Endothelial cell of umbilical vein (primary cell): ENCODE measurements at regions not wholly inside any gene's neighbourhood (a gene's known extent, or its start where the extent isn't known, plus 50 kb on each side); places are given as distances from the start of the nearest gene placed in this dataset.

ENCODE experiments used
- BruUV-seq: library from RNA; stranded (reverse); fragments of 400-500 nt; replicated peaks from 2 replicates; lab custom pipeline; 2021; lab: Mats Ljungman, UMichigan
- CTCF ChIA-PET: fragments of 300-600, 350-600 bp; sonication (Branson Sonifier 250); formaldehyde crosslinking; loops from one replicate; lab custom pipeline; 2021; ENCODE audit warnings: antibody characterized with exemption, inconsistent platforms; lab: Charles Lee
- POLR2A ChIA-PET: fragments of 300-600, 350-600 bp; sonication (Branson Sonifier 250); formaldehyde crosslinking; loops from one replicate; lab custom pipeline; 2021; ENCODE audit warnings: antibody characterized with exemption, inconsistent platforms; lab: Charles Lee
- DNase-seq: peaks from one replicate; pipeline ENCODE4 v3.0.0-alpha.2; 2011; ENCODE audit warnings: low read depth, low spot score
- FAIRE-seq: peaks from 2 replicates; lab custom pipeline; 2011; peaks lifted over from hg19 to GRCh38; lab: Jason Lieb, UNC
- H2AFZ ChIP-seq: 2 replicates; pipeline ENCODE4 v1.6.0; 2012; ENCODE audit warnings: low read depth, low read length, control low read depth, inconsistent platforms
- H3K27ac ChIP-seq: 2 replicates; pipeline ENCODE4 v1.5.1; 2011; ENCODE audit warnings: low read depth, mild to moderate bottlenecking, control low read depth, low read length, moderate library complexity; ENCODE audit not compliant: insufficient read depth
- H3K27me3 ChIP-seq, 2 experiments: 2 replicates each; pipeline versions ENCODE4 v1.6.0 to v1.6.1; 2011; ENCODE audit warnings: low read length in 2 of 2, mixed read lengths in 1 of 2; ENCODE audit not compliant: control insufficient read depth in 2 of 2, insufficient read depth in 2 of 2
- H3K36me3 ChIP-seq, 2 experiments: 2 replicates in 1 of 2; 3 replicates in 1 of 2; pipeline ENCODE4 v1.5.1; 2011; ENCODE audit warnings: low read length in 2 of 2, mild to moderate bottlenecking in 1 of 2, moderate library complexity in 1 of 2; ENCODE audit not compliant: control insufficient read depth in 2 of 2, insufficient read depth in 2 of 2; ENCODE audit errors: extremely low read depth in 1 of 2
- H3K4me1 ChIP-seq: 3 replicates; pipeline ENCODE4 v1.5.1; 2011; ENCODE audit warnings: mild to moderate bottlenecking, low read length; ENCODE audit not compliant: control insufficient read depth, insufficient read depth; ENCODE audit errors: extremely low read depth
- H3K4me2 ChIP-seq: 2 replicates; pipeline ENCODE4 v1.6.1; 2011; ENCODE audit warnings: low read length, control low read depth, mixed read lengths; ENCODE audit not compliant: insufficient read depth
- H3K4me3 ChIP-seq, 3 experiments: fragments of 200-600 bp in 1 of 3; sonication (generic), shearing (Covaris generic) in 1 of 3; replicated peaks in 1 of 3; 2 replicates each; pipeline ENCODE4 v1.5.1; 2011 to 2016; ENCODE audit warnings: control low read depth in 3 of 3, low read length in 3 of 3, mild to moderate bottlenecking in 2 of 3, inconsistent platforms in 1 of 3, low read depth in 1 of 3, moderate library complexity in 1 of 3; ENCODE audit not compliant: insufficient read depth in 1 of 3
- H3K79me2 ChIP-seq: 2 replicates; pipeline ENCODE4 v1.6.0; 2012; ENCODE audit warnings: low read length, inconsistent platforms; ENCODE audit not compliant: control insufficient read depth, insufficient read depth
- H3K9ac ChIP-seq: replicated peaks from 2 replicates; pipeline ENCODE3; 2011; ENCODE audit warnings: low read length, control low read depth; ENCODE audit not compliant: insufficient read depth; ENCODE audit errors: extremely low read depth
- H3K9me1 ChIP-seq: replicated peaks from 3 replicates; pipeline ENCODE4 v1.6.0; 2011; ENCODE audit warnings: mild to moderate bottlenecking, low read length; ENCODE audit not compliant: control insufficient read depth, insufficient read depth; ENCODE audit errors: extremely low read depth
- H3K9me3 ChIP-seq: replicated peaks from 2 replicates; pipeline ENCODE4 v1.5.1; 2012; ENCODE audit warnings: low read length, inconsistent platforms; ENCODE audit not compliant: control insufficient read depth, insufficient read depth
- H4K20me1 ChIP-seq: replicated peaks from 2 replicates; pipeline ENCODE3; 2011; ENCODE audit warnings: mild to moderate bottlenecking, low read length; ENCODE audit not compliant: control insufficient read depth, insufficient read depth; ENCODE audit errors: extremely low read depth
- EZH2 ChIP-seq: IDR thresholded peaks from 2 replicates; pipeline ENCODE4 v1.6.1; 2012; ENCODE audit warnings: borderline replicate concordance, low read depth, mild to moderate bottlenecking, moderate library complexity, low read length, inconsistent platforms; ENCODE audit not compliant: severe bottlenecking
- FOS ChIP-seq: IDR thresholded peaks from 2 replicates; pipeline ENCODE4 v1.6.1; 2011; ENCODE audit warnings: mild to moderate bottlenecking, low read length, moderate library complexity, borderline replicate concordance; ENCODE audit not compliant: insufficient read depth
- GATA2 ChIP-seq: IDR thresholded peaks from 2 replicates; pipeline ENCODE4 v1.7.0; 2011; ENCODE audit warnings: low read depth, mild to moderate bottlenecking, moderate library complexity, mixed read lengths, low read length; ENCODE audit not compliant: insufficient read length, insufficient read depth
- JUN ChIP-seq: IDR thresholded peaks from 2 replicates; pipeline ENCODE4 v1.6.1; 2011; ENCODE audit warnings: borderline replicate concordance, low read depth; ENCODE audit not compliant: insufficient read length, insufficient read depth
- MYC ChIP-seq: IDR thresholded peaks from one replicate; pipeline ENCODE4 v1.6.1; 2011; ENCODE audit warnings: mild to moderate bottlenecking, low read depth, low read length
- POLR2A ChIP-seq: IDR thresholded peaks from 2 replicates; pipeline ENCODE4 v1.6.1; 2012; ENCODE audit warnings: low read depth, mild to moderate bottlenecking, control low read depth, low read length
- POLR2AphosphoS5 ChIP-seq: IDR thresholded peaks from 2 replicates; pipeline ENCODE4 v1.6.1; 2012; ENCODE audit warnings: low read depth, mild to moderate bottlenecking, control low read depth, low read length, moderate library complexity; ENCODE audit not compliant: insufficient read depth
- dilution Hi-C: fragments of 300-500 bp; cut with MboI; formaldehyde crosslinking; loops from one replicate; pipeline ENCODE4 v1.15.0; 2019; ENCODE audit warnings: low sequenced_read_pairs; ENCODE audit not compliant: extremely low pct_ligation_motif_present
- intact Hi-C: fragments of 100-400 bp; cut with micrococcal nuclease; formaldehyde crosslinking; loops from one replicate; pipeline ENCODE4 v1.10.0; 2022
- TF ChIP-seq, protein P1 (sequence below): IDR thresholded peaks from 2 replicates; pipeline ENCODE4 v1.6.1; 2011; ENCODE audit not compliant: insufficient read depth, insufficient read length
- TF ChIP-seq, protein P2 (sequence below), 2 donors: IDR thresholded peaks; 1 replicate in 1 of 2; 2 replicates in 1 of 2; pipeline ENCODE4 v1.5.1; 2011; ENCODE audit warnings: low read length in 2 of 2, mild to moderate bottlenecking in 2 of 2, moderate library complexity in 2 of 2, control low read depth in 1 of 2, inconsistent platforms in 1 of 2, low read depth in 1 of 2; ENCODE audit not compliant: insufficient read depth in 1 of 2; ENCODE audit errors: extremely low read depth in 1 of 2

DNA sequence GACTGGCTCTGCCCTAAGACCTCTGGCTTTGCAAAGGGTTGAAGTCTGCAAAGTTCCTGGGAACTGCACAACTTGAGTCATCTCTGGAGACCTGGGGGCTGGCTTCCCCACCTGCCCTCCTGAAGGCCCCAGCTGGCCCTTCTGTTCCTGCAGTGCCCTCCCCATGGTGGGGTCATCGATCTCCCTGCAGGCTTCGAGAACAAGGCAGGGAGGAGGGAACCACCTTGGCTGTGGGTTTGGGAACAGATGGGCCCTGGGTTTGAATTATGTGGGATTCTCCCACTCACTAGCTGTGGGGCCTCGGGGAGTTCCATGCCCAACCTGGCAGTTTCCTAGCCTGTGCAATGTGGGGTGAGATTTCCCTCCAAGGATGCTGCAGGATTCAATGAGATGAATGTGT is 310.2 kb downstream of the PTPRU start:
- BruUV-seq = no TSS peak
- Histone ChIP-seq H3K27me3 (no peaks in the 10 kb centered on the region), H2AFZ (no peak overlapping the region), H3K79me2 (no peaks in the 10 kb centered on the region), H3K4me2 (no peak overlapping the region), H3K4me1 (no peaks in the 10 kb centered on the region), H3K4me3 (no peak overlapping the region), H3K9me3 (no peaks in the 10 kb centered on the region), H4K20me1 (no peaks in the 10 kb centered on the region), H3K9ac (no peak overlapping the region), H3K36me3 (no peaks in the 10 kb centered on the region), H3K27ac (no peak overlapping the region), H3K9me1 (no peaks in the 10 kb centered on the region)
- TF ChIP-seq POLR2AphosphoS5 (no peak), MYC (no peak), GATA2 (no peak), EZH2 (no peak), JUN (no peak), POLR2A (no peak), FOS (no peak)
- TF ChIP-seq, protein P1, sequence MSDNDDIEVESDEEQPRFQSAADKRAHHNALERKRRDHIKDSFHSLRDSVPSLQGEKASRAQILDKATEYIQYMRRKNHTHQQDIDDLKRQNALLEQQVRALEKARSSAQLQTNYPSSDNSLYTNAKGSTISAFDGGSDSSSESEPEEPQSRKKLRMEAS = no peak
- TF ChIP-seq, protein P2, sequence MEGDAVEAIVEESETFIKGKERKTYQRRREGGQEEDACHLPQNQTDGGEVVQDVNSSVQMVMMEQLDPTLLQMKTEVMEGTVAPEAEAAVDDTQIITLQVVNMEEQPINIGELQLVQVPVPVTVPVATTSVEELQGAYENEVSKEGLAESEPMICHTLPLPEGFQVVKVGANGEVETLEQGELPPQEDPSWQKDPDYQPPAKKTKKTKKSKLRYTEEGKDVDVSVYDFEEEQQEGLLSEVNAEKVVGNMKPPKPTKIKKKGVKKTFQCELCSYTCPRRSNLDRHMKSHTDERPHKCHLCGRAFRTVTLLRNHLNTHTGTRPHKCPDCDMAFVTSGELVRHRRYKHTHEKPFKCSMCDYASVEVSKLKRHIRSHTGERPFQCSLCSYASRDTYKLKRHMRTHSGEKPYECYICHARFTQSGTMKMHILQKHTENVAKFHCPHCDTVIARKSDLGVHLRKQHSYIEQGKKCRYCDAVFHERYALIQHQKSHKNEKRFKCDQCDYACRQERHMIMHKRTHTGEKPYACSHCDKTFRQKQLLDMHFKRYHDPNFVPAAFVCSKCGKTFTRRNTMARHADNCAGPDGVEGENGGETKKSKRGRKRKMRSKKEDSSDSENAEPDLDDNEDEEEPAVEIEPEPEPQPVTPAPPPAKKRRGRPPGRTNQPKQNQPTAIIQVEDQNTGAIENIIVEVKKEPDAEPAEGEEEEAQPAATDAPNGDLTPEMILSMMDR (IDR thresholded peaks at IDR 0.05; ENCODE audit: extremely low read depth in 1 of 2, insufficient read depth in 1 of 2, low read depth in 1 of 2, low read length in 2 of 2) = no peak
- intact Hi-C loops (no loop called here), dilution Hi-C loops (no loop called here)
- ChIA-PET POLR2A (no interaction called here), CTCF (no interaction called here)
- no peak for FAIRE-seq
- no peak for DNase-seq
